Hematopoietic multipotent progenitor cell treated with erythropoietin and hydrocortisone succinate and interleukin-3 and kit ligand, for 4 days (in vitro differentiated cells): ENCODE measurements at regions not wholly inside any gene's neighbourhood (a gene's known extent, or its start where the extent isn't known, plus 50 kb on each side); places are given as distances from the start of the nearest gene placed in this dataset.

ENCODE experiments used
- DNase-seq: peaks from one replicate; pipeline ENCODE4 v3.0.0-alpha.2; 2015

GRCh38 chr6:91864911-91865310 is 1278.0 kb upstream of the MAP3K7 start:
- DNase-seq = no peak

GRCh38 chr6:91860541-91861335 is 1273.9 kb upstream of the MAP3K7 start:
- DNase-seq = no peak

GRCh38 chr6:91852252-91852651 is 1265.4 kb upstream of the MAP3K7 start:
- no peak for DNase-seq

GRCh38 chr6:91834813-91835212 is 1247.9 kb upstream of the MAP3K7 start:
- no peak for DNase-seq

- DNase-seq = no peak
Observed at GRCh38 chr6:91827151-91827550, 1240.3 kb upstream of the MAP3K7 start.

GRCh38 chr6:91826128-91826527 is 1239.3 kb upstream of the MAP3K7 start:
- DNase-seq = no peak

- DNase-seq = no peak
Observed at GRCh38 chr6:91824331-91824730, 1237.5 kb upstream of the MAP3K7 start.

GRCh38 chr6:91822581-91822980 is 1235.7 kb upstream of the MAP3K7 start:
- DNase-seq = no peak

- no peak for DNase-seq
Observed at GRCh38 chr6:91816335-91816734, 1229.5 kb upstream of the MAP3K7 start.

GRCh38 chr6:91813641-91814040 is 1226.8 kb upstream of the MAP3K7 start:
- DNase-seq = no peak

GRCh38 chr6:91812596-91813274 is 1225.9 kb upstream of the MAP3K7 start:
- no peak for DNase-seq

- DNase-seq = no peak
Observed at GRCh38 chr6:91804981-91805380, 1218.1 kb upstream of the MAP3K7 start.

- DNase-seq = no peak
Observed at GRCh38 chr6:91802431-91802830, 1215.6 kb upstream of the MAP3K7 start.

- DNase-seq = no peak
Observed at GRCh38 chr6:91796603-91797002, 1209.7 kb upstream of the MAP3K7 start.

GRCh38 chr6:91788501-91788900 is 1201.6 kb upstream of the MAP3K7 start:
- no peak for DNase-seq

GRCh38 chr6:91786474-91787184 is 1199.8 kb upstream of the MAP3K7 start:
- DNase-seq = no peak

- DNase-seq = no peak
Observed at GRCh38 chr6:91782802-91783201, 1195.9 kb upstream of the MAP3K7 start.

GRCh38 chr6:91781946-91782345 is 1195.1 kb upstream of the MAP3K7 start:
- no peak for DNase-seq

- DNase-seq = no peak
Observed at GRCh38 chr6:91780270-91780669, 1193.4 kb upstream of the MAP3K7 start.

- no peak for DNase-seq
Observed at GRCh38 chr6:91761621-91762020, 1174.7 kb upstream of the MAP3K7 start.

GRCh38 chr6:91754691-91755090 is 1167.8 kb upstream of the MAP3K7 start:
- no peak for DNase-seq

- DNase-seq = no peak
Observed at GRCh38 chr6:91751526-91751925, 1164.7 kb upstream of the MAP3K7 start.

GRCh38 chr6:91744566-91744965 is 1157.7 kb upstream of the MAP3K7 start:
- no peak for DNase-seq

- DNase-seq = no peak
Observed at GRCh38 chr6:91743756-91744155, 1156.9 kb upstream of the MAP3K7 start.
